GM19025 (cell line): ENCODE measurements at regions not wholly inside any gene's neighbourhood (a gene's known extent, or its start where the extent isn't known, plus 50 kb on each side); places are given as distances from the start of the nearest gene placed in this dataset.

Experiments
- ATAC-seq: cut with Tn5 transposase; IDR thresholded peaks from one replicate; pipeline ENCODE4 v1.9.1; 2021; ENCODE audit warnings: mild to moderate bottlenecking, low read depth, moderate library complexity; ENCODE audit not compliant: unreplicated experiment

DNA sequence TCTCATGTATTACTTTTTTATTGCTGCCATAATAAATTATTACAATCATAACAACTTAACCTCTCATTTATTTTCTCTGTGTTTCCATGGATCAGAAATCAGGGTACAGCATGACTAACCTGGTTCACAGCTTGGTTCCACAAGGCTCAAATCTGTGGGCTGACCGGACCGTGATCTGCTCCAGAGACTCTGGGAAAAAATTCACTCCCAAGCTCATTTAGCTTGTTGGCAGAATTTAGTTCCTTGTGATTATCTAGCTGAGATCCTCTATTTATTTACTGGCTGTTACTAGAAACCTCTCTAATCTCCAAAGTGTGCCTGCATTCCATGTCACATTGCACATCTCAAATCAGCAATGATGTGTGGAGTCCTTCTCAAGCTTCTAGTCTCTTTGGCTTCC is 386.6 kb downstream of the DIPK2A start:
- no peak for ATAC-seq

GRCh38 chr3:144361002-144361401 is 389.4 kb downstream of the DIPK2A start:
- ATAC-seq = no peak

DNA sequence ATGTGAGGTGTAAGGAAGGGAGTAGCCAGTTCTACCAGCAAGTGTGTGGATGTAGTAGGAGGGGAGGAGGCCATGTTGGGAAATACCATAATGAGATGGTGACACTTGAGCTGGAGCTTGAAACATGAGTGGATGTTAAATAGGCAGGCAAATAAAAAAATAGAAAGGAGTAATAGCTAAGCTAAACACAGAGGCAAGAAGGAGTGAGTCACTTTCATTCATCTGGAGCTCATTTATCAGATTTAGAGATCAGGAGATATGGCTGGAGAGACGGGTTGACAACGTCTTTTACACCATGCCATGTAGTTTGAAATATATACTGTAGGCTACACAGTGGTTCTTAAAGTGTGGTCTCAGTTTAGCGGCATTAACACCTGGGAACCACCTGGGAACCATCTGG is 390.5 kb downstream of the DIPK2A start:
- no peak for ATAC-seq

GRCh38 chr3:144363856-144364255 is 392.2 kb downstream of the DIPK2A start:
- no peak for ATAC-seq

DNA sequence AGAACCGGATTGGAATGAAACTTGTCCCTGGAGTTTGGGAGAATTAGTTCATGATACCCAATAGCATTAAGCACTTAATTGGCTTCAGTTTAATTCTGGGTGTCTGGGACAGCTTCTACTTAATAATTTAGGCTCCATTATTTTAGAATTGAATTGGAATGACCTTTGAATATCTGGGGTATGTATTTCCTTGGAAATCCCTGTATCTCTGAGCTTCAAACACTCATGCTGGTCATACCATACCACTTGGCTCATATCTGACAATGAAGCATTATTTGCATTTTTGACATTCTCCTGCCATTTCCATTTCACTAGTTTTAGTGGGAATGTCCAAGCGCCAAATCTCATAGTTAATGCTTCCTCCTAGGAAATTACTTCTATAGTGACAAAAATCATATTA is 393.1 kb downstream of the DIPK2A start:
- ATAC-seq = no peak

DNA sequence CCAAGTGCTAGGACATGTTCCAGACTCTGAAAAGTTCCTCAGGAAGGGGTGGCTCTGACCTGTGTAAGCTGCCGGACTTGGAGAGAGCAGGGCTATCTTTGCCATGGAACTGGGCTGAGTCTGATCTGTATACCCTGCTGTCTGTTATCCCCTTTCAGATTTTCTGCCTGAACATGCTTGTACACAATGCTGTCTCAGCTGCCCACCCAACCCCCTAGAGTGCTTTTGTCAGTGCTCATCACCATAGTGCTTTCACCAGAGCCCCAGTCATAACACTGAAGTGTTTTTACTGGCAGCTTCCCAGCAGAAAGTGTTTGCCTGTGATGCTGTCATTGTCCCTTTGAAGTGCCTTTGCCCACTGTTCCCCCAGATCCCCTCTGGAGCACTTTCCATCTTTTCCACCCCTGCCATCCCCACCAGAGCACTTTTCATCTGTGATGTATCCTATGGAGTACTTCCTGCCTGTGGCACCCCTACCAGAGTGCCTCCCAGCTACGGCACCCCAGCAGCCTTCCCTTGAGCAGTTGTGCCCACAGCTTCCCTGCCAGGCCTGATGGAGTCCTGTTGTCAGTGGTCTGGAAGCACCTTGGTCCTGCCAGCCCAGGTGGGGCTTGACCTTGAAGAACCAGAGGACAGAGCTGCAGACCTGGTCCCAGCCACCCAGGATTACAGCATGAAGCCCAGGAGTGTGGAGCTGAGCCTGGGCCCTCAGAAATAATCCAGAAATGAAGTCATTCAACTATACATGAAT is 397.7 kb downstream of the DIPK2A start:
- no peak for ATAC-seq

GRCh38 chr3:144375088-144375487 is 403.5 kb downstream of the DIPK2A start:
- ATAC-seq = no peak

- ATAC-seq = no peak
These were observed 409.2 kb downstream of the DIPK2A start for GRCh38 chr3:144380849-144381248.

GRCh38 chr3:144381607-144382006 is 410.0 kb downstream of the DIPK2A start:
- ATAC-seq = no peak

GRCh38 chr3:144384241-144384979 is 412.8 kb downstream of the DIPK2A start:
- ATAC-seq = no peak

DNA sequence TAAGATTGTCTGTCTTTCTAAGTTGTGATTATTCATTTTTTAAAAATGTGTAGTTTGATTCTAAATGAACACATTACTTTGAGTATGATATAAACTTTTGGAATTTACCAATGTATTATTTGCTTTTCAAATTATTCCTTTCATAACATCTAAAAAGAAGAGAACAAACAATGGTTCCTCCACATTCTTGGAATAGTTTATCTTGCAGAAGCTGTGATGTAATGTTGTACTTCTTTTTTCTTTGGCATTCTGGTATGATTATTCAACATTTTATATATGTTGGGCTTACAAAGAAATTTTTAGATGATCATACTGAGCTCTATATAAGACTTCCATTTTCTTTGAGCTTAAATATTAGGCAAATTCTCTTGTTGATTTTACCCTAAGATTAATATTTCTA is 419.2 kb downstream of the DIPK2A start:
- ATAC-seq = no peak

- no peak for ATAC-seq
These were observed 419.6 kb downstream of the DIPK2A start for GRCh38 chr3:144391236-144391635.

DNA sequence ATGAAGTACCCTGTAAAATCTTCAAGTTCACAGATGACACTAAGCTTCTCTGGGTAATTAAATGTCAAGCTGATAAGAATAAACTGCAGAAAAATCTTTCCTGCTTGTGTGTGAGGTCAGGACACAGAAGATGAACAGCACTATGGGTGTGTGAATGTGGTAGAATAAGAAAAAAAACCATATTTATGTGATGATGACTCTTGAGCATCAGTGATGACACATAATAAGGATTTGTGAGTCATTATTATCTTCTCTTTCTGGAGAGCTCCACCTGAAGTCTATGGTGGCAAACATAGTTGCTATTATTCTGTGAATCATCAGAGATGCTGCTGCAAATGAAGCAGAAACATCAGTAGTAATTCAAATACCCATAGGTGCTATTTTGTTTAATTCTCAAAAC is 422.4 kb downstream of the DIPK2A start:
- ATAC-seq = no peak

- no peak for ATAC-seq
These were observed 430.8 kb downstream of the DIPK2A start for GRCh38 chr3:144402430-144402829.

DNA sequence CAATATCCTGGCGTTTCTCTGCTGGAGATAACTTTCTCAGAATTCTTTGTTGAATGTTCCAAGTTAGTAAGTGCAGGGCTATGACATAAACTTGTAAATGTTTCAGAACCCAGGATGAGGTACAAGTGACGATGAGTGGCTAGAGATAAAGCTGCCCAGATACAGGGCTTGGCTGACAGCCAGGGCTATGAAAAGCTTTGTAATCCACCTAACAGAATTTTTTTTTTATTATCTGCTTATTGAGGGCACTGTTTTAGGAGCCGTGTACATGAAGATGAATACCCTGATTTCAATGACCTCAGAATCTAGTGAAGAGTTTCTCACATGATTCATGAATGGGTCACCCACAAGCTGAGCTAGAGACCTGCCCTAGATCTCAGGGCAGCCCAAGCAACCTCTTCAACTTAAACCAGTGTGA is 431.4 kb downstream of the DIPK2A start:
- no peak for ATAC-seq

DNA sequence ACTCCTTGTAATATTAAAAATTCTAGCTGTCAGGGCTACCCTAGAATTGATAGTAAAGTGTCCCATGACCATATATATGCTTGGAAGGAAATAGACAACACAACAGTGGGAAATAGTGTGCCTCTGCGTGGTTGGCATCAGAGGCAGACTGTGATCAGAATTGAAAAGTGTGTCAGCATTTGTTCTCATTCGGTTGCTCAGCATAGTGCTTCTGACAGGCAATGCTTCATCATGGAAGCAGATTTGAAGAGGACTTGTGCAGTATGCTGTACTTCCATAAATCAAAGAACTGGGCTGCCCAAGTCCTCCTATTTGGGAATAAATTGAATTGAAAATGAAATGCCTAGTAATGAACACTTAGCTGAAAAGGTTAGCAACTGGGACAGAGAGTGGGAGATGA is 435.7 kb downstream of the DIPK2A start:
- ATAC-seq = no peak

DNA sequence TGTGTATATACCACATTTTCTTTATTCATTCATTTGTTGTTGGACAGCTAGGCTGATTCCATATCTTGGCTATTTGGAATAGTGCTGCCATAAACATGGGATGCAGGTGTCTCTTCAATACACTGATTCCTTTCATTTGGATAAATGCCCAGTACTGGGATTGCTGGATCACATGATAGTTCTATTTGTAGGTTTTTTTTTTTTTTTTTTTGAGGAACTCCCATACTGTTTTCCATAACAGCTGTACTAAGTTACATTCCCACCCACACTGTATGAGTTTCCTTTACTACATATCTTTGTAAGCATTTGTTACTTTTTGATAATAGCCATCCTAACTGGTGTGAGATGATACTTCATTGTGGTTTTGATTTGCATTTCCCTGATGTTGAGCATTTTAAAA is 437.7 kb downstream of the DIPK2A start:
- no peak for ATAC-seq

DNA sequence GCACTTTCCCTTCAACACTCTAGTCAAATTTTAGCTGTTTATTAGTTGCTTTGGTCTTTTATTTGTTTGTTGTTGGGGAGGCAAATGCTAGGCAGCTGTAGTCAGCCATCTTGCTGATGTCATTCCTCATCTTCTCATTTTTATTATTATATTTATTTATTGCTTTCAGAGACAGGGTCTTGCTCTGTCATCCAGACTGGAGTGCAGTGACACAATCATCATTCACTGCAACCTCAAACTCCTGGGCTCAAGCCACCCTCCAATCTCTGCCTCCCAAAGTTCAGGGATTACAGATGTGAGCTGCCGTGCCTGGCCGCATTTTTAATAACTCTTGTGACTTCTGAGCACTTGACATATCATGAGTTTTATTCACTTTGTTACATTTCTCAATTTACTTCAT is 441.4 kb downstream of the DIPK2A start:
- ATAC-seq = no peak

GRCh38 chr3:144415492-144415891 is 443.9 kb downstream of the DIPK2A start:
- ATAC-seq = no peak

GRCh38 chr3:144424606-144425005 is 453.0 kb downstream of the DIPK2A start:
- no peak for ATAC-seq

DNA sequence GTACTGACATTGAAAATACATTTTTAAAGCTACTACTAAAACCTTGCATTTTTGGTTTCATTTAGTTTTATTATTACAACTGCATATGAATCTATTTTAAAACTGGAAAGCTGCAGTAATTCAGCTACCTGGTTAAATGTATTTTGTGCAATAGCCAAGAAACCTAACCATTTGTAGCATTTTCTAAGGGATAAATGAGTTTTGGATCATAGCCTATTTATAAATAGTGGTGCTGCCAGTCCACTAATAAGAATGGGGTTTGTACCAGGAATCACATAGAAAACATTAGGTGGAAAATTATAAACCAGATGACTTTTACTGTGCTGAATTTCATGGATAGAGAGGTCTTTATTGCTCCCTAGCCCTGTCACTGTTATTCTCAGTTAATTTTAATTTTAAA is 454.7 kb downstream of the DIPK2A start:
- no peak for ATAC-seq

- no peak for ATAC-seq
These were observed 455.3 kb downstream of the DIPK2A start for GRCh38 chr3:144426967-144427366.
